HCT116 (cell line): ENCODE measurements at regions not wholly inside any gene's neighbourhood (a gene's known extent, or its start where the extent isn't known, plus 50 kb on each side); places are given as distances from the start of the nearest gene placed in this dataset.

Experiments used
- ATAC-seq: fragments of 200-7000 bp; cut with Tn5 transposase; 2 replicates; pipeline ENCODE4 v1.9.1; 2020; ENCODE audit warnings: mild to moderate bottlenecking, moderate library complexity
- BruUV-seq: library from RNA; stranded (reverse); fragments of 400-500 nt; replicated peaks from 2 replicates; lab custom pipeline; 2021; lab: Mats Ljungman, UMichigan
- CTCF ChIA-PET: fragments of 300-600 bp; sonication (Branson Sonifier 250); formaldehyde crosslinking; loops from one replicate; lab custom pipeline; 2021; ENCODE audit warnings: antibody characterized with exemption; lab: Charles Lee
- POLR2A ChIA-PET: fragments of 300-600, 350-600 bp; sonication (Branson Sonifier 250); formaldehyde crosslinking; loops from one replicate; lab custom pipeline; 2021; ENCODE audit warnings: antibody characterized with exemption; lab: Charles Lee
- RAD21 ChIA-PET, 2 experiments: fragments of 300-600 bp; sonication (Branson Sonifier 250); formaldehyde crosslinking; loops; one replicate each; lab custom pipeline; 2023; ENCODE audit warnings: low total read pairs in 2 of 2; ENCODE audit not compliant: uncharacterized antibody in 2 of 2, unreplicated experiment in 2 of 2, low non-redundant PET in 1 of 2; lab: Charles Lee
- DNase-seq: peaks from one replicate; pipeline ENCODE4 v3.0.0-alpha.2; 2010; ENCODE audit warnings: low read depth, low spot score
- H2AFZ ChIP-seq: fragments of 200-600 bp; shearing (Covaris generic), sonication (generic); 2 replicates; pipeline ENCODE4 v1.6.1; 2017; ENCODE audit warnings: low read depth, mixed run types, mixed read lengths, antibody characterized with exemption, low read length; ENCODE audit not compliant: poor library complexity, severe bottlenecking
- H3K27ac ChIP-seq: 2 replicates; pipeline ENCODE4 v1.5.1; 2012; ENCODE audit warnings: low read depth, low read length
- H3K27me3 ChIP-seq: fragments of 200-600 bp; sonication (generic); 2 replicates; pipeline ENCODE4 v1.6.1; 2016; ENCODE audit warnings: mixed run types, low read length, mixed read lengths; ENCODE audit not compliant: insufficient read depth
- H3K36me3 ChIP-seq, 2 experiments: fragments of 200-500 bp in 1 of 2; fragments of 200-600 bp in 1 of 2; sonication (Bioruptor generic) in 1 of 2; sonication (generic) in 1 of 2; 2 replicates each; pipeline versions ENCODE4 v1.5.1 to v1.6.1; 2014 to 2016; ENCODE audit warnings: low read length in 2 of 2, inconsistent platforms in 1 of 2, mixed read lengths in 1 of 2, mixed run types in 1 of 2; ENCODE audit not compliant: insufficient read depth in 2 of 2, control insufficient read depth in 1 of 2
- H3K4me1 ChIP-seq, 2 experiments: fragments of 200-600 bp in 1 of 2; sonication (generic) in 1 of 2; 2 replicates each; pipeline versions ENCODE4 v1.5.1 to v1.6.1; 2012 to 2017; ENCODE audit warnings: low read length in 2 of 2, inconsistent platforms in 1 of 2, mild to moderate bottlenecking in 1 of 2, mixed read lengths in 1 of 2, mixed run types in 1 of 2, moderate library complexity in 1 of 2; ENCODE audit not compliant: insufficient read depth in 2 of 2, control insufficient read depth in 1 of 2
- H3K4me2 ChIP-seq: fragments of 200-600 bp; sonication (generic); 2 replicates; pipeline ENCODE4 v1.6.1; 2017; ENCODE audit warnings: mixed run types, low read length, mixed read lengths
- H3K4me3 ChIP-seq, 2 experiments: fragments of 200-600 bp in 1 of 2; sonication (generic) in 1 of 2; replicated peaks in 1 of 2; 2 replicates each; pipeline ENCODE4 v1.5.1; 2011 to 2016; ENCODE audit warnings: low read length in 2 of 2, control low read depth in 1 of 2, low read depth in 1 of 2, mild to moderate bottlenecking in 1 of 2, mixed read lengths in 1 of 2, mixed run types in 1 of 2
- H3K79me2 ChIP-seq: fragments of 200-600 bp; sonication (generic); 2 replicates; pipeline ENCODE4 v1.6.1; 2017; ENCODE audit warnings: mild to moderate bottlenecking, mixed run types, low read length, moderate library complexity, mixed read lengths; ENCODE audit not compliant: insufficient read depth
- H3K9ac ChIP-seq: fragments of 200-600 bp; sonication (generic); 2 replicates; pipeline ENCODE4 v1.6.1; 2016; ENCODE audit warnings: low read length, mixed read lengths
- H3K9me2 ChIP-seq: fragments of 200-600 bp; sonication (generic), shearing (Covaris generic); 2 replicates; pipeline ENCODE4 v1.6.1; 2017; ENCODE audit warnings: mixed run types, mild to moderate bottlenecking, moderate library complexity; ENCODE audit not compliant: insufficient read depth
- H3K9me3 ChIP-seq, 2 experiments: fragments of 200-500 bp in 1 of 2; fragments of 200-600 bp in 1 of 2; sonication (Bioruptor generic) in 1 of 2; sonication (generic) in 1 of 2; 2 replicates each; pipeline ENCODE4 v1.6.1; 2014 to 2017; ENCODE audit warnings: low read length in 2 of 2, mixed read lengths in 2 of 2, inconsistent platforms in 1 of 2, low read depth in 1 of 2, mild to moderate bottlenecking in 1 of 2, mixed run types in 1 of 2, moderate library complexity in 1 of 2; ENCODE audit not compliant: control insufficient read depth in 1 of 2, insufficient read depth in 1 of 2
- H4K20me1 ChIP-seq: fragments of 200-600 bp; sonication (generic), shearing (Covaris generic); 2 replicates; pipeline ENCODE4 v1.6.1; 2017; ENCODE audit warnings: mixed run types, mild to moderate bottlenecking, moderate library complexity; ENCODE audit not compliant: insufficient read depth
- CBX3 ChIP-seq: IDR thresholded peaks from 2 replicates; pipeline ENCODE4 v1.6.1; 2012; ENCODE audit warnings: low read depth
- CTCF ChIP-seq, 3 experiments: fragments of 200-600 bp in 1 of 3; sonication (generic) in 1 of 3; IDR thresholded peaks in 2 of 3; conservative IDR thresholded peaks in 1 of 3; 2 replicates each; pipeline ENCODE4 v1.5.1; 2012 to 2017; ENCODE audit warnings: low read depth in 2 of 3, low read length in 2 of 3, antibody characterized with exemption in 1 of 3, borderline replicate concordance in 1 of 3, control low read depth in 1 of 3, mild to moderate bottlenecking in 1 of 3, mixed read lengths in 1 of 3, mixed run types in 1 of 3, moderate library complexity in 1 of 3; ENCODE audit not compliant: insufficient read depth in 1 of 3
- EZH2phosphoT487 ChIP-seq: fragments of 200-600 bp; IDR thresholded peaks from 2 replicates; pipeline ENCODE4 v1.6.1; 2018; ENCODE audit warnings: antibody characterized with exemption, borderline replicate concordance
- JUND ChIP-seq: IDR thresholded peaks from 2 replicates; pipeline ENCODE4 v1.6.1; 2012
- POLR2A ChIP-seq: IDR thresholded peaks from 2 replicates; pipeline ENCODE4 v1.7.0; 2011; ENCODE audit warnings: borderline replicate concordance; ENCODE audit not compliant: insufficient read depth, insufficient read length; ENCODE audit errors: extremely low read depth
- RAD21 ChIP-seq: IDR thresholded peaks from 2 replicates; pipeline ENCODE4 v1.6.1; 2012; ENCODE audit warnings: low read depth, mild to moderate bottlenecking
- SIN3A ChIP-seq: IDR thresholded peaks from 2 replicates; pipeline ENCODE4 v1.6.1; 2012; ENCODE audit warnings: low read depth
- TCF7L2 ChIP-seq: IDR thresholded peaks from 2 replicates; pipeline ENCODE4 v1.7.0; 2011; ENCODE audit warnings: borderline replicate concordance, inconsistent platforms; ENCODE audit not compliant: insufficient read depth, insufficient read length; ENCODE audit errors: extremely low read depth
- YY1 ChIP-seq: IDR thresholded peaks from 2 replicates; pipeline ENCODE4 v1.6.1; 2011; ENCODE audit warnings: low read length, low read depth, moderate library complexity, mild to moderate bottlenecking; ENCODE audit not compliant: insufficient replicate concordance; ENCODE audit errors: extremely low read depth
- ZBTB33 ChIP-seq: IDR thresholded peaks from 2 replicates; pipeline ENCODE4 v1.6.1; 2011; ENCODE audit warnings: mild to moderate bottlenecking, low read length, moderate library complexity; ENCODE audit not compliant: insufficient replicate concordance; ENCODE audit errors: extremely low read depth
- ZFX ChIP-seq: fragments of 450-650 bp; IDR thresholded peaks from 2 replicates; pipeline ENCODE4 v1.6.1; 2017
- intact Hi-C: fragments of 100-400 bp; cut with micrococcal nuclease; formaldehyde crosslinking; loops from 2 replicates; pipeline ENCODE4 v1.10.0; 2022
- TF ChIP-seq, protein P1 (sequence below): IDR thresholded peaks from 2 replicates; pipeline ENCODE4 v1.6.1; 2012
- TF ChIP-seq, protein P2 (sequence below): IDR thresholded peaks from 2 replicates; pipeline ENCODE4 v1.6.1; 2012; ENCODE audit warnings: low read depth

GRCh38 chr15:57785959-57786358 is 79.4 kb downstream of the POLR2M start:
- H3K4me1 ChIP-seq: no peaks in the 10 kb centered on the region
- no peaks in the 10 kb centered on the region for H4K20me1 ChIP-seq
- H3K27me3 ChIP-seq: no peaks in the 10 kb centered on the region; the same call in 1 of the 2 replicates
- intact Hi-C loops: no loop called here
- no peak overlapping the region for H3K27ac ChIP-seq
- H3K9ac ChIP-seq: no peak overlapping the region
- no peaks in the 10 kb centered on the region for H3K9me2 ChIP-seq
- CTCF ChIA-PET: no interaction called here
- no peak overlapping the region for H3K4me2 ChIP-seq
- H3K36me3 ChIP-seq: no peaks in the 10 kb centered on the region
- DNase-seq (no peak), ATAC-seq (no peak)
- RAD21 ChIA-PET: no interaction called here
- no peaks in the 10 kb centered on the region for H3K9me3 ChIP-seq
- TF ChIP-seq, protein P1, sequence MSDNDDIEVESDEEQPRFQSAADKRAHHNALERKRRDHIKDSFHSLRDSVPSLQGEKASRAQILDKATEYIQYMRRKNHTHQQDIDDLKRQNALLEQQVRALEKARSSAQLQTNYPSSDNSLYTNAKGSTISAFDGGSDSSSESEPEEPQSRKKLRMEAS: no peak
- no peak for TF ChIP-seq POLR2A
- no peak for TF ChIP-seq RAD21
- no peak for TF ChIP-seq TCF7L2
- no peak for TF ChIP-seq ZFX
- TF ChIP-seq SIN3A: no peak
- TF ChIP-seq YY1: no peak
- no peaks in the 10 kb centered on the region for H3K79me2 ChIP-seq
- no TSS peak for BruUV-seq
- no peak overlapping the region for H3K4me3 ChIP-seq
- H2AFZ ChIP-seq: no peak overlapping the region
- POLR2A ChIA-PET: no interaction called here

DNA sequence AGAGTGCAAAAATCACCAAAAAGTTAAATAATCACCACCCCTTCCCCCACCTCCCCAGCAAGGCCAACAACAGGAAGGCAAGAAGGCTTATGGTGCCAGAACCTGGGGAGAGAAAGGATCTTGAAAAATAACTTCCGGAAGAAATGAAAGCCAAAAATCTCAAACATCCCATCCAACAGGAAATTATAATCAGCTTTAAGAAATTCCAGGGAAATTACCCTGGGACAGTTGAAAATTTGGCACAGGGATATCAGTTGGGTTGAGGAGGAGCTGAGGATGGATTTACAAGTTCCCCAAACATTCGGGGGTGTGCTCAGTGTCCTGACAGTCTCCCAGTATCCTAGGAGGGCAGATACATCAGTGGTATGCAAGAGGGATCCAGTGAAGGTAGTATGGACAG is 82.7 kb downstream of the POLR2M start:
- Histone ChIP-seq H2AFZ (no peak overlapping the region), H3K27ac (no peak overlapping the region), H3K27me3 (peaks cover 2% of the 10 kb centered on the region; the same call in 1 of the 2 replicates), H4K20me1 (no peaks in the 10 kb centered on the region), H3K4me1 (no peaks in the 10 kb centered on the region), H3K4me2 (no peak overlapping the region), H3K4me3 (no peak overlapping the region), H3K9me3 (no peaks in the 10 kb centered on the region), H3K9ac (no peak overlapping the region), H3K9me2 (no peaks in the 10 kb centered on the region), H3K36me3 (no peaks in the 10 kb centered on the region), H3K79me2 (no peaks in the 10 kb centered on the region)
- RAD21 ChIA-PET: no interaction called here
- CTCF ChIA-PET: no interaction called here
- intact Hi-C loops: no loop called here
- no peak for DNase-seq
- BruUV-seq: no TSS peak
- POLR2A ChIA-PET: no interaction called here
- ATAC-seq: no peak
- no peak for TF ChIP-seq POLR2A
- TF ChIP-seq, protein P2, sequence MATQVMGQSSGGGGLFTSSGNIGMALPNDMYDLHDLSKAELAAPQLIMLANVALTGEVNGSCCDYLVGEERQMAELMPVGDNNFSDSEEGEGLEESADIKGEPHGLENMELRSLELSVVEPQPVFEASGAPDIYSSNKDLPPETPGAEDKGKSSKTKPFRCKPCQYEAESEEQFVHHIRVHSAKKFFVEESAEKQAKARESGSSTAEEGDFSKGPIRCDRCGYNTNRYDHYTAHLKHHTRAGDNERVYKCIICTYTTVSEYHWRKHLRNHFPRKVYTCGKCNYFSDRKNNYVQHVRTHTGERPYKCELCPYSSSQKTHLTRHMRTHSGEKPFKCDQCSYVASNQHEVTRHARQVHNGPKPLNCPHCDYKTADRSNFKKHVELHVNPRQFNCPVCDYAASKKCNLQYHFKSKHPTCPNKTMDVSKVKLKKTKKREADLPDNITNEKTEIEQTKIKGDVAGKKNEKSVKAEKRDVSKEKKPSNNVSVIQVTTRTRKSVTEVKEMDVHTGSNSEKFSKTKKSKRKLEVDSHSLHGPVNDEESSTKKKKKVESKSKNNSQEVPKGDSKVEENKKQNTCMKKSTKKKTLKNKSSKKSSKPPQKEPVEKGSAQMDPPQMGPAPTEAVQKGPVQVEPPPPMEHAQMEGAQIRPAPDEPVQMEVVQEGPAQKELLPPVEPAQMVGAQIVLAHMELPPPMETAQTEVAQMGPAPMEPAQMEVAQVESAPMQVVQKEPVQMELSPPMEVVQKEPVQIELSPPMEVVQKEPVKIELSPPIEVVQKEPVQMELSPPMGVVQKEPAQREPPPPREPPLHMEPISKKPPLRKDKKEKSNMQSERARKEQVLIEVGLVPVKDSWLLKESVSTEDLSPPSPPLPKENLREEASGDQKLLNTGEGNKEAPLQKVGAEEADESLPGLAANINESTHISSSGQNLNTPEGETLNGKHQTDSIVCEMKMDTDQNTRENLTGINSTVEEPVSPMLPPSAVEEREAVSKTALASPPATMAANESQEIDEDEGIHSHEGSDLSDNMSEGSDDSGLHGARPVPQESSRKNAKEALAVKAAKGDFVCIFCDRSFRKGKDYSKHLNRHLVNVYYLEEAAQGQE: no peak
- no peak for TF ChIP-seq EZH2phosphoT487
- TF ChIP-seq CBX3: no peak
- no peak for TF ChIP-seq JUND
- no peak for TF ChIP-seq TCF7L2
- TF ChIP-seq CTCF (IDR thresholded peaks at IDR 0.05 in 2 of 3, conservative IDR thresholded peaks at IDR 0.05 in 1 of 3; ENCODE audit: borderline replicate concordance in 1 of 3, insufficient read depth in 1 of 3, low read depth in 2 of 3, low read length in 2 of 3): no peak
- no peak for TF ChIP-seq ZBTB33
